NCI-H1105 treated with DMSO at 0.1 percent for 48 hours (cell line): ENCODE measurements at regions not wholly inside any gene's neighbourhood (a gene's known extent, or its start where the extent isn't known, plus 50 kb on each side); places are given as distances from the start of the nearest gene placed in this dataset.

Experiments
- DNase-seq: peaks from one replicate; lab custom pipeline; 2025; lab: John Stamatoyannopoulos, UW

- DNase-seq = no peak
Observed at GRCh38 chr11:130715085-130715876, 201.0 kb downstream of the SNX19 start.

- no peak for DNase-seq
Observed at GRCh38 chr11:130715877-130716220, 200.4 kb downstream of the SNX19 start.

DNA sequence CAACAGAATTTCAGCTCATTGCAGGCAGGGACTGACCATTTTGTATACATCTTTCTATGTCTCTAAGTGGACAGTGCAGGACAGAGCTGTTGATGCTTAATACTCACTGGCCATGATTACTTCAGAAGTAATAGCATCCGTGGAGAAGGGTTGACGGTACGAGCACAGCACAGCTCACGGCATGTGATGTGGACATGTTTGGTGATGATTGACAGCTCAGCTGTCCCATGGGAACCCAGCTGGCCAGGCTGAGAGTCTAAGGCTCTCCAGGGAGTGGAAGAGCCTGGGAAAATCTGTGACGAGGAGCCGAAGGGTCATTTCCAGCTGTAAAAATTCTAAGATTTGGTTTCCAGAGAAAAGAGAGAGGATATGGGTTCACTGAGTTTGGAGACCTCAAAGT, 198.2 kb downstream of the SNX19 start:
- DNase-seq = no peak

GRCh38 chr11:130719220-130719915, 196.9 kb downstream of the SNX19 start:
- DNase-seq = no peak

DNA sequence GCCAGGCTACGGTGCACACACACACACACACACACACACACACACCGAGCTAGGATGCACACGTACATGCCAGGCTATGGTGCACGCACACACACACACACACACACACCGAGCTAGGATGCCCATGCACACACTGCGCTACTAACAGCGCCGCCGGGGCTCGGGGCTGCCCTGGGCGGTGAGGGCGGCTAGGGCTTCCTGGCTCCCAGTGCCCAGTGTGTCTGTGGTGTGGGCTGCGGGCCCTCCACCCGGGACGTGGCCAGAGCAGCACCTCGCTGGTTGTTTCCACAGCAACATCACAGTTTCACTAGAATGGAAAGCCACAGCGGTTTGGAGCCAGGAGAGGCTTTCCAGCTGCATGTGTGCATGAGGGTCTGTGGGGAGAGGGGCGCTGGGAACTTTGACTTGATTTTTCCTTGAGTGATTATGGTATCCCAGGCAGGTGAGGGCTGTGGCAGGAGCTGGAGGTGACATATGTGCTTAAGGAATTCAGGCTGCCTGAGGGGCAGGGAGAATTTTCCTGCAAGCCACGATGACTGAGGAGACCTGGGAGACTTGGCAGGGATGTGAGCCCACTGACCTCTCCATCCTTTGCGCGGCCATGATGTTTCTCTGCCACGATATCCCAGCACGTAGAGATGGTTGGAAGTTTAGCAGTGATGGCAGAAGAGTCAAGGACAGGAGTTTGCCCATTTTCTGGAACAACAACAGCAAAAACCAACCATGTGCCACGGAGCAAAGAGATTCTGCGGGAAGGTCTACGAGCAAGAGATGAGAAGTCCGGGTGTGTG, 195.9 kb downstream of the SNX19 start:
- DNase-seq = no peak

DNA sequence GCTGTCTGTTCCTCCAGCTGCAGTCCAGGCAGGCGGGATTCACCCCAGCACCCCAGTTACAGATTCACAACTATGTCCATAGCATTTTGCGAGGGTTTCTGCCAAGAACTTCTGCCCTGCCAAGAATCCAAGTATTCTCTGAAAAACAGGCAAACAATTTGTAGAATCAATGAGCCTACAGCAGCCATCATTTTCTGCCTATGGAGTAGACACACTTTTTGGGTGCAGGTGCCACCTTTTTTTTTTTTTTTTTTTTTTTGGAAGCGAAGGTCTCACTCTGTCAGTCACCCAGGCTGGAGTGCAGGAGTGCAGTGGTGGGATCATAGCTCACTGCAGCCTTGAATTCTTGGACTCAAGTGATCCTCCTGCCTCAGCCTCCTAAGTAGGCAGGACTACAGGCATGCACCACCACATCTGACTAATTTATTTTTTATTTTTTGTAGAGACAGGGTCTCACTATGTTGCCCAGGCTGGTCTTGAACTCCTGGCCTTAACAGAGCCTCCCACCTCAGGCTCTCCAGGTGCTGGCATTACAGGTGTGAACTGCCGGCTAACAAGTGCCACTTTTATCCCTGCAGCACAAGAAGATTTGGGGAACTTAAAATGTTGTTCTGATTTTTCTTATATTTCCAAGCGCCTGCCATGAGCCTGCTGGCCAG, 195.1 kb downstream of the SNX19 start:
- no peak for DNase-seq

- DNase-seq = no peak
Observed at GRCh38 chr11:130721736-130722135, 194.5 kb downstream of the SNX19 start.

DNA sequence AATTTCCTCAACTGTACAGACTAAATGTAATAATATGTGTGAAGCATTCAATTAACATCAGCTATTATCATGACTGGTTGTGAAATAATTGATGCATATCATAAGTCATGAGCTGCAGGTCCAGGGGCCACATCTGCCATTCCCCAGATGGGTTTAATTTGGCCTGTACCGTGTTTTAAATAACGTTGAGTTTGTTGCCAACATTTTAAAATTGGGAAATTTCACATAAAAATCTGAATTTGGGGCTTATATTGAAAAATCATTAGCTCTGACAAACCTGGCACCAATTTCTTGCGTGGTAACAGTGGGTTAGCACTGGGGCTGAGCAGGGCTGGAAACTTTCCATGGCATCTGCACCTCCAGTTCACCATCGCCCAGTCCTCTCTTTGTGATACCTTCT, 193.9 kb downstream of the SNX19 start:
- DNase-seq = no peak

GRCh38 chr11:130725421-130726233, 190.7 kb downstream of the SNX19 start:
- no peak for DNase-seq

GRCh38 chr11:130726234-130727037, 189.8 kb downstream of the SNX19 start:
- no peak for DNase-seq

- DNase-seq = no peak
Observed at GRCh38 chr11:130727157-130728119, 188.8 kb downstream of the SNX19 start.

DNA sequence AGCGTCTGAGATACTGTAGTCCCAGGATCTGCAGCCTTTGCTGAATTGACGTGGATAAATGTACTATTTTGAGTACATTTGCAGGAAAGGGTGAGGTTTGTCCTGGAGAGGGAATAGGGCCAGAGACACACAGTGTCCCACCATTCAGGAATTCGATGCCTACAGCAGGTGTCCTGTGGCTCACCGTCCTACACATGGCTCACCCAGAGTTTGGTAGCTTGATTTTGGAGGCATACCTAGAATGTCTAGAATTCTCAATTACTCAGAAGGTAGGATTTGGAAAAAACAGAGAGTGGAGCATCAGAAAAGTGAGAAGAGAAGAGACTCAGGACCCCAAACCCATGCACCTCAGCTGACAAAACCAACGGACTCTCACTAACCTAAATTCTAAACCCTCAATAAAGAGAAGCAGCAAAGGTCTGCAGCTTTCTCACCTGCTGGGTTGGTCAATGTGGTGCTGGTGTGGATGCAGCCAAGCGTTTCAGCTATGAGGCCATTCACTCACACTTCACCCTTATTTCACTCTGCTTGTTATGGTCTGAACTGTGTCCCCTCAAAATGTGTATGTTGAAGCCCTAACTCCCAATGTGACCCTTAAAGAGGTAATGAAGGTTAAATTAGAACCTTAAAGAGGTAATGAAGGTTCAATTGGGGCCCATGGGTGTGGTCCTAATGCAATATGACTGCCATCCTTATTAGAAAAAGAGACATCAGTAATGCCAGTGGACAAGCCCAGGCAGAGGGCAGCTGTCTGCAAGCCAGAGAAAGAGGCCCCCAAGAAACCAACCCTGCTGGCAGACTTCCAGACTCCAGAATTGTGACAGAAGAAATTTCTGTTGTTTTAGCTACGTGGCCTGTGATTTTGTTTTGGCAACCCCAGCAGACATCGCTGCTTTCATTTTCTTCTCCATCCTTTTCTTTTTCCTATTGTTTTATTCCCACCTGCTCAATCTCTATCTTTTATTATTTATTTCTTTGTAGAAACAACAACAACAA, 187.8 kb downstream of the SNX19 start:
- DNase-seq = peak; percentile 90

- DNase-seq = no peak
Observed at GRCh38 chr11:130729193-130729592, 187.1 kb downstream of the SNX19 start.

DNA sequence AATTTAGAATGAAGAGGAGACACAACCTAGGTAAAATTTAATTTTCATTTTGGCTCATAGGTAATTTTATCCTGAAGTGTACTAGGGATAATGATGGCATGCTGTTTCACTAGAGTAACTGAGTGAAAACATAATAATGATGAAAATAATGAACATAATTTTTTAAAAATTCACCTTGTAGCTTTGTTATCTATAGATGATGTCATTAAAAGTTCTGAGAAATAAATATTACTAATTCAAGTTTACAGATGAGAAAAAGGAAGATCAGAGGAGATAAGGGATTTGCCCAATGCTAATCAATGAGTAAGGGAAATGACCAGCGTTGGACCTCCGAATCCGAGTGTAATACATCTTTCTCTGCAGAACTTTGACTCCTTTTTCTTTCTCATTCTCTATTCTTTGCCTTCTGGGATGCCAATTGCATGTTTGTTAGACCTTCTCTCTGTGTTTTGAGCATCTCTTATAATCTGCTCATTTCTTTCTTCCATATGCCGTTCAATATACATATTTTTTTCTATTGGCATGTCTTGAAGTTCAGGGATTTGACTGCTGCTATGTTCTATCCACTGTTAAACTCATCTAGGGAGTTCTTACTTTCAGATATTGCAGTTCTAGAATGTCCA, 186.5 kb downstream of the SNX19 start:
- no peak for DNase-seq

- DNase-seq = no peak
Observed at GRCh38 chr11:130731401-130731800, 184.9 kb downstream of the SNX19 start.

GRCh38 chr11:130732476-130732875, 183.8 kb downstream of the SNX19 start:
- DNase-seq = no peak

GRCh38 chr11:130737041-130737830, 179.0 kb downstream of the SNX19 start:
- DNase-seq = no peak
